Upper lobe of left lung (tissue), 6 donors: ENCODE measurements at regions not wholly inside any gene's neighbourhood (a gene's known extent, or its start where the extent isn't known, plus 50 kb on each side); places are given as distances from the start of the nearest gene placed in this dataset.

ENCODE experiments used
- ATAC-seq, 2 donors: fragments of 200-7000 bp; cut with Tn5 transposase; one replicate each; pipeline ENCODE4 v1.9.1; 2022; ENCODE audit warnings: mild to moderate bottlenecking in 2 of 2, moderate library complexity in 2 of 2; ENCODE audit not compliant: low FRiP score in 2 of 2
- DNase-seq, 2 donors: peaks; one replicate each; pipeline ENCODE4 v3.0.0-alpha.2; 2019 to 2020
- H3K27ac ChIP-seq, 4 donors: fragments of 200-600 bp; sonication (generic); one replicate each; pipeline ENCODE4 v1.5.1; 2016 to 2019
- H3K27me3 ChIP-seq, 4 donors: fragments of 200-600 bp; sonication (generic); one replicate each; pipeline ENCODE4 v1.5.1; 2017 to 2019
- H3K36me3 ChIP-seq, 4 donors: fragments of 200-600 bp; sonication (generic); one replicate each; pipeline ENCODE4 v1.5.1; 2016 to 2019
- H3K4me1 ChIP-seq, 4 donors: fragments of 200-600 bp; sonication (generic); one replicate each; pipeline ENCODE4 v1.5.1; 2018 to 2019
- H3K4me3 ChIP-seq, 4 donors: fragments of 200-600 bp; sonication (generic); one replicate each; pipeline ENCODE4 v1.5.1; 2017 to 2019; ENCODE audit warnings: mild to moderate bottlenecking in 2 of 4, moderate library complexity in 1 of 4
- H3K9me3 ChIP-seq, 4 donors: fragments of 200-600 bp; sonication (generic); one replicate each; pipeline ENCODE4 v1.5.1; 2018 to 2019
- EP300 ChIP-seq, 4 donors: sonication (generic); formaldehyde crosslinking; IDR thresholded peaks; one replicate each; pipeline ENCODE4 v1.5.1; 2017; ENCODE audit warnings: antibody characterized with exemption in 4 of 4, control low read depth in 2 of 4
- POLR2A ChIP-seq, 4 donors: fragments of 450-650 bp; IDR thresholded peaks; one replicate each; pipeline ENCODE4 v1.5.1; 2016 to 2017; ENCODE audit warnings: antibody characterized with exemption in 4 of 4, mild to moderate bottlenecking in 2 of 4
- POLR2AphosphoS5 ChIP-seq, 2 donors: sonication (generic); formaldehyde crosslinking; IDR thresholded peaks; one replicate each; pipeline ENCODE4 v1.5.1; 2017; ENCODE audit warnings: antibody characterized with exemption in 2 of 2
- WGBS, 2 donors: methylation state at CpG; one replicate each; pipeline ENCODE4 v1.1.5; 2017 to 2018; 5-methylcytosine and 5-hydroxymethylcytosine counted together
- TF ChIP-seq, protein P1 (sequence below), 6 experiments: fragments of 450-650 bp in 4 of 6; fragments of 200-600 bp in 2 of 6; sonication (generic) in 2 of 6; IDR thresholded peaks; one replicate each; pipeline ENCODE4 v1.5.1; 2016 to 2019; ENCODE audit warnings: antibody characterized with exemption in 6 of 6
- donor health status: DM: no; HTN: no; CAD: no; lungs with moderate emphysema.
- donor health status: DM: no; HTN: yes; CAD: no; lungs with severe emphysema.

DNA sequence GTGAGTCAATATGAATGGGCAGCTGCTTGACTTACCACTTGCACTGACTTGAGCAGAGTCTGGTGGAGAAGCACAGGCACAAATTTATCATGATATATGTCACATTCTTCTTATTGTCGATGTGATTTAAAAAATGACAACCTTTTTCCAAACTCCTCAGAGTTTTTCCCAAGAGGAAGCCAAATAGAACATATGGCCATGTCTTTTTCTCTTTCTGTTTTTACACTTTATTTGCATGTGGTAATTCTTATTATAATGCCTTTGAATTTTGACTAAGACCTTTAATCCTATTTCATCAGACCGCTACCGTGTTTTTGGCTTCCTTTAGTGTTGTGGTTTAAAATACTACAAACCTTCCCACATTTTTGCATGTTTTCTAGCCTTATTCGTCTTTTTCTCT is 666.2 kb downstream of the PDCD6IP start:
- no peak for DNase-seq
- TF ChIP-seq, protein P1, sequence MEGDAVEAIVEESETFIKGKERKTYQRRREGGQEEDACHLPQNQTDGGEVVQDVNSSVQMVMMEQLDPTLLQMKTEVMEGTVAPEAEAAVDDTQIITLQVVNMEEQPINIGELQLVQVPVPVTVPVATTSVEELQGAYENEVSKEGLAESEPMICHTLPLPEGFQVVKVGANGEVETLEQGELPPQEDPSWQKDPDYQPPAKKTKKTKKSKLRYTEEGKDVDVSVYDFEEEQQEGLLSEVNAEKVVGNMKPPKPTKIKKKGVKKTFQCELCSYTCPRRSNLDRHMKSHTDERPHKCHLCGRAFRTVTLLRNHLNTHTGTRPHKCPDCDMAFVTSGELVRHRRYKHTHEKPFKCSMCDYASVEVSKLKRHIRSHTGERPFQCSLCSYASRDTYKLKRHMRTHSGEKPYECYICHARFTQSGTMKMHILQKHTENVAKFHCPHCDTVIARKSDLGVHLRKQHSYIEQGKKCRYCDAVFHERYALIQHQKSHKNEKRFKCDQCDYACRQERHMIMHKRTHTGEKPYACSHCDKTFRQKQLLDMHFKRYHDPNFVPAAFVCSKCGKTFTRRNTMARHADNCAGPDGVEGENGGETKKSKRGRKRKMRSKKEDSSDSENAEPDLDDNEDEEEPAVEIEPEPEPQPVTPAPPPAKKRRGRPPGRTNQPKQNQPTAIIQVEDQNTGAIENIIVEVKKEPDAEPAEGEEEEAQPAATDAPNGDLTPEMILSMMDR (IDR thresholded peaks at IDR 0.05): no peak
- TF ChIP-seq POLR2A (IDR thresholded peaks at IDR 0.05) (no peak), POLR2AphosphoS5 (IDR thresholded peaks at IDR 0.05) (no peak), EP300 (IDR thresholded peaks at IDR 0.05) (no peak)
- Histone ChIP-seq H3K36me3 (no peaks in the 10 kb centered on the region), H3K4me3 (no peak overlapping the region), H3K4me1 (no peaks in the 10 kb centered on the region), H3K27ac (no peak overlapping the region), H3K27me3 (no peaks in the 10 kb centered on the region), H3K9me3 (peaks cover 0 to 7% (median 0%) of the 10 kb centered on the region in 4 donors)
- ATAC-seq: no peak
- 86 to 89% methylated on average over 4 of the region's 4 CpGs for WGBS, 2 donors

DNA sequence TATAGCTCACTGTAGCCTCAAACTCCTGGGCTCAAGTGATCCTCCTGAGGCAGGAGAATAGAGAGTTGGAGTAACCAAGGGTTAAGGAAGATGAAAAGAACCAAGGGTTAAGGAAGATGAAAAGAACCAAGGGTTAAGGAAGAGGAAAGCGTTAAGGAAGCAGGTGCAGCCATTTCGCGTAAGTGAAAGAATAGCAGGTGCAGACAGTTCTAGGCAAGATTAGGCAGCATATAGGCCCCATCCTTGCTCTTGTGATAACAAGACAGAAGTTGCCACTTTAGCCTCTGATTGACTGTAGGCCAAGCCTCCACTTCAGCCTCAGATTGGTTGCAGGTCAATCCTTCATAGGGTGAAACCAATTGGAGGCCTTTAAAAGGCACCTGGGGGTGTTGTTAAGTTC is 677.4 kb downstream of the PDCD6IP start:
- TF ChIP-seq POLR2A (IDR thresholded peaks at IDR 0.05): no peak
- TF ChIP-seq POLR2AphosphoS5 (IDR thresholded peaks at IDR 0.05): no peak
- no peak for TF ChIP-seq EP300 (IDR thresholded peaks at IDR 0.05)
- TF ChIP-seq, protein P1 (IDR thresholded peaks at IDR 0.05): no peak
- H3K27me3 ChIP-seq: no peaks in the 10 kb centered on the region

DNA sequence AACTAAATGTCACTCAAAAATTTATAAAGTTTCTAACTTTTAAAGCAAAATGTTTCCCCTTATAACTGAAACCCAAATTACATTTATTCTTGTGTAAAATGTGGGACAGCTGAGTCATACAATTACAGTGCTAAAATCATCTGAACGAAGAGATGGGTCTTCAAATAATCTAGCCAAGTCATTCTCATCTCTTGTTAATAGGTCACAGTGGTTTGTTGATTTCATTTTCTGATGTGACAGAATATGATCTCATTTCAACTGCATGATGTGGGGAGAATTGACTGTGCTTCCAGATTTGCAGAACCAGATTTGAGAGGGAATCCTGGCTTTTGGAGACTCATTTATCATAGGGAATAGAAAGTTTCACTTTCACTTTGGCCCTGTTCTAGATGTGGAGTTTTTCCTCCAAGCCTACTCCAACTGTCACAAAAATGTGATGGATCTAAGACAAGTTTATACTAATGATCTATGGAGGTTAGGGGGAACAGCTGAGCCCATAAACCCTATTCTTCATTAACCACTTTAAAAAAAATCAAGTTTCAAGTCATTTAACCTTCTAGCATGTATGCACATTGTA is 685.0 kb downstream of the PDCD6IP start:
- Histone ChIP-seq H3K27me3 (no peaks in the 10 kb centered on the region), H3K4me3 (peak overlapping the region in 1 of 4 donors; percentile 26), H3K36me3 (no peaks in the 10 kb centered on the region), H3K4me1 (no peaks in the 10 kb centered on the region), H3K27ac (no peak overlapping the region), H3K9me3 (no peaks in the 10 kb centered on the region)
- TF ChIP-seq POLR2A (IDR thresholded peaks at IDR 0.05) (no peak), POLR2AphosphoS5 (IDR thresholded peaks at IDR 0.05) (no peak), EP300 (IDR thresholded peaks at IDR 0.05) (no peak)
- TF ChIP-seq, protein P1 (IDR thresholded peaks at IDR 0.05): no peak
- 38 to 61% methylated on average over 1 of the region's 1 CpG for WGBS, 2 donors
- no peak for ATAC-seq
- DNase-seq: no peak

More for the DNA sequence above, 677.4 kb downstream of the PDCD6IP start:
- no peaks in the 10 kb centered on the region for H3K4me1 ChIP-seq
- 91 to 97% methylated on average over 3 of the region's 3 CpGs for WGBS, 2 donors
- no peaks in the 10 kb centered on the region for H3K9me3 ChIP-seq
- H3K4me3 ChIP-seq: no peak overlapping the region
- ATAC-seq (no peak), DNase-seq (no peak)
- no peak overlapping the region for H3K27ac ChIP-seq
- no peaks in the 10 kb centered on the region for H3K36me3 ChIP-seq

DNA sequence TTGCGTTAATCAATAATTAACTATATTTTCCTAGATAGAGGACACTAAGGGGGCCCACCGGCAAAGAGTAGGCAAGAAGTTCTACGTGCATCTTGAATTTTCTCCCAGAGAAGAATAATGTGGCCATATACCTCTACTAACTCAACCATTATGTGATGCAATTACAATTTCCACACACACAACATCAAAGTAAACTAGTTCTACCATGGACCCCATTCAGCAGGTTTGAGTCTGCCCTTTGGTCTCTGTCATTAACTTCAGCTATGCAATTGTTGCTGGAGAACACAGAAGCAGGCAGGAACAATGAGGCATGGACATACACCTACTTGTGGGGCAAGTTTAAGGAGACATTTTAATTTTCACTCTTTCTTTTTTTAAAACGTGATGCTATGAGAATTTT is 705.9 kb downstream of the PDCD6IP start:
- no peaks in the 10 kb centered on the region for H3K27me3 ChIP-seq
- ATAC-seq: no peak
- no peak for TF ChIP-seq POLR2AphosphoS5 (IDR thresholded peaks at IDR 0.05)
- TF ChIP-seq EP300 (IDR thresholded peaks at IDR 0.05): no peak
- TF ChIP-seq, protein P1 (IDR thresholded peaks at IDR 0.05): no peak
- no peak for TF ChIP-seq POLR2A (IDR thresholded peaks at IDR 0.05)
- H3K27ac ChIP-seq: no peak overlapping the region
- no peaks in the 10 kb centered on the region for H3K9me3 ChIP-seq
- no peaks in the 10 kb centered on the region for H3K36me3 ChIP-seq
- no peak for DNase-seq
- no peak overlapping the region for H3K4me3 ChIP-seq
- no peaks in the 10 kb centered on the region for H3K4me1 ChIP-seq
- WGBS, 2 donors: 83 to 85% methylated on average over 4 of the region's 4 CpGs

DNA sequence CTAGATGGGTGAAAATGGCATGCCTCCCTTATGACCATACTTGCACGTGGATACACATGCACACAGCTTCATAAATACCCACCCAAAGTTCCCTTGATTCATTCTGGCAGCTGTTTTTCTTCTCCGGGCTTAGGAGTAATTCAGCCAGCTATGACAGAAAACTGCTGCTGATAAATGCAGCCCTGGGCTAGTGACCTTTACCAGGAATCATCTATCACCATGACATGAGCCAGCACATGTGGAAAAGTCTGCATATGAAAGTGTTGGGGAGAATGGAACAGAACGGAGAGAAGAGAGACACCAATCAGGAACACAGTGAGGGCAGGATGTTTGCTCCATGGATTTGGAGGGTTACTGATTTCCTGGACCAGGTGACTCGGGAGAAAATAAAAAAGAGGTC is 706.3 kb downstream of the PDCD6IP start:
- no peak overlapping the region for H3K4me3 ChIP-seq
- no peaks in the 10 kb centered on the region for H3K4me1 ChIP-seq
- H3K27ac ChIP-seq: no peak overlapping the region
- no peak for DNase-seq
- no peak for ATAC-seq
- H3K36me3 ChIP-seq: no peaks in the 10 kb centered on the region
- no peaks in the 10 kb centered on the region for H3K9me3 ChIP-seq
- no peaks in the 10 kb centered on the region for H3K27me3 ChIP-seq
- TF ChIP-seq, protein P1 (IDR thresholded peaks at IDR 0.05): no peak
- 42 to 43% methylated on average over 4 of the region's 4 CpGs for WGBS, 2 donors
